NT2/D1 (cell line): ENCODE measurements at regions not wholly inside any gene's neighbourhood (a gene's known extent, or its start where the extent isn't known, plus 50 kb on each side); places are given as distances from the start of the nearest gene placed in this dataset.
A peak's percentile ranks its signal among the peaks of the same experiment; 100 is the strongest.

ENCODE experiments used
- DNase-seq: peaks from one replicate; pipeline ENCODE4 v3.0.0-alpha.2; 2011; ENCODE audit warnings: low read depth, low spot score
- H3K27me3 ChIP-seq: 2 replicates; pipeline ENCODE4 v1.6.0; 2011; ENCODE audit warnings: mild to moderate bottlenecking; ENCODE audit not compliant: insufficient read length, insufficient read depth
- H3K36me3 ChIP-seq: 2 replicates; pipeline ENCODE4 v1.6.1; 2011; ENCODE audit warnings: mild to moderate bottlenecking, low read length, mixed read lengths; ENCODE audit not compliant: insufficient read depth, insufficient read length
- H3K4me1 ChIP-seq: 2 replicates; pipeline ENCODE4 v1.5.1; 2011; ENCODE audit not compliant: insufficient read depth, insufficient read length
- H3K4me3 ChIP-seq: 2 replicates; pipeline ENCODE4 v1.5.1; 2011; ENCODE audit warnings: low read depth; ENCODE audit not compliant: insufficient read length
- H3K9ac ChIP-seq: 2 replicates; pipeline ENCODE4 v1.6.0; 2011; ENCODE audit warnings: low read depth; ENCODE audit not compliant: insufficient read length
- H3K9me3 ChIP-seq: 2 replicates; pipeline ENCODE4 v1.5.1; 2011; ENCODE audit warnings: mild to moderate bottlenecking, low read length; ENCODE audit not compliant: insufficient read depth
- SUZ12 ChIP-seq: IDR thresholded peaks from 2 replicates; pipeline ENCODE4 v1.6.1; 2011; ENCODE audit not compliant: insufficient read length, insufficient read depth; ENCODE audit errors: extremely low read depth
- YY1 ChIP-seq: IDR thresholded peaks from 2 replicates; pipeline ENCODE4 v1.6.1; 2011; ENCODE audit not compliant: insufficient read length, insufficient read depth
- ZNF274 ChIP-seq: IDR thresholded peaks from 2 replicates; pipeline ENCODE4 v1.6.1; 2011; ENCODE audit warnings: mild to moderate bottlenecking, low read depth, low read length

DNA sequence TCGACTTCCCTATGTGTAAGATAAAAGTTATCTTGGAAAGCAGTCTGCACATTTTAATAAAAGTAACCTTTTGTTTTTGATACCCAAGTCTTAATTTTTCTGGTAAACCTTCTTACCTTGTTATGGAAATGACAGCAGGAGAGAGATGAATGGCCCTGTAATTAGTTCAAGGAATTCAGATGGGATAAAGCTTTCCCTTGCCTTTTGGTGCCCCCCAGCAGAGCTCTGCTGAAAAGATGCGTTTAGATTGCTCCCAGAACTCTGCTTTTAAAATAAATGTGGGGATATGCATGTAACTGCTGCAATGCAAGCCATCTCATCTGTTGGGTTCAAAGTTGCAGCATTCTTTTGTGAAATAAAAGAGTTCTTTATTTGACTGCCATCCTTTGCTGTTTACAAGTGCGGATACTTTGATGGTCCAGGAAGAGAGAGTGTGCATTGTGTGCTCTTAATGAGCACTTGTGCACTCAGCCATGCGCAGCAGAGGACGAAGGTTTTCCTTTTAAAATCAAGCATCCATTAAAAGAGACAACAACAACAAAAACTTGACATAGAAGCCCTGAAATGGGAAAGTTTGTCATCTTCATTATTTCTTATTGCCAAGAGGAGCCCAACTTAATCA, 176.7 kb upstream of the ST6GAL2 start:
- Histone ChIP-seq H3K4me3 (no peak overlapping the region), H3K27me3 (no peaks in the 10 kb centered on the region), H3K36me3 (no peaks in the 10 kb centered on the region), H3K4me1 (peaks cover 2% of the 10 kb centered on the region), H3K9ac (no peak overlapping the region), H3K9me3 (no peaks in the 10 kb centered on the region)
- TF ChIP-seq SUZ12 (no peak), ZNF274 (no peak)
- DNase-seq: peak; percentile 13

- H3K4me3 ChIP-seq: no peak overlapping the region
- no peak overlapping the region for H3K9ac ChIP-seq
- TF ChIP-seq ZNF274 (no peak), SUZ12 (no peak), YY1 (no peak)
- H3K27me3 ChIP-seq: no peaks in the 10 kb centered on the region
- no peaks in the 10 kb centered on the region for H3K36me3 ChIP-seq
- H3K9me3 ChIP-seq: no peaks in the 10 kb centered on the region
- H3K4me1 ChIP-seq: peaks cover 2% of the 10 kb centered on the region
- DNase-seq: no peak
Observed at GRCh38 chr2:107063228-107063627, 177.3 kb upstream of the ST6GAL2 start.

DNA sequence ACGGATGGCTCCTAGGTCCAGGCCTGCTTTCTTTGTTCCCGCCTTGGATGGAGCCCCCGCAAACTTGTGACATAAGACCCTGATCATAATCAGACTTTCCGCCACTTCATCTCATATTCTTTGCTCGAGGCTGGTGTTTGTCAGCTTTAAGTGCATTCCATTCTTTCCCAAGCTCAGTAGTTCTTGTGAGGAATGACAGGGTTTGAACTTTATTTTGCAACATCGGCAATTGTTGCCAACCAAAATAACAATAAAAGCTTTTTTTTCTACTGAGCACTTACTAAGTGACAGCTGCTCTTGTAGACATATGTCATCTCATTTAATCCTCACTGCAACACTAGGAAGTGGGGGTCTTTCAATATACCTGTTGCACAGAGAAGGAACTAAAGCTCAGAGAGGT, 178.8 kb upstream of the ST6GAL2 start:
- Histone ChIP-seq H3K4me3 (no peak overlapping the region), H3K27me3 (no peaks in the 10 kb centered on the region), H3K9me3 (no peaks in the 10 kb centered on the region), H3K4me1 (peaks cover 2% of the 10 kb centered on the region), H3K9ac (no peak overlapping the region), H3K36me3 (no peaks in the 10 kb centered on the region)
- TF ChIP-seq YY1 (no peak), SUZ12 (no peak), ZNF274 (no peak)
- DNase-seq: no peak

- H3K9ac ChIP-seq: no peak overlapping the region
- peaks cover 2% of the 10 kb centered on the region for H3K4me1 ChIP-seq
- no peaks in the 10 kb centered on the region for H3K9me3 ChIP-seq
- DNase-seq: no peak
- no peaks in the 10 kb centered on the region for H3K27me3 ChIP-seq
- TF ChIP-seq YY1 (no peak), SUZ12 (no peak), ZNF274 (no peak)
- H3K36me3 ChIP-seq: no peaks in the 10 kb centered on the region
- H3K4me3 ChIP-seq: no peak overlapping the region
Observed at GRCh38 chr2:107068069-107068916, 182.3 kb upstream of the ST6GAL2 start.

DNA sequence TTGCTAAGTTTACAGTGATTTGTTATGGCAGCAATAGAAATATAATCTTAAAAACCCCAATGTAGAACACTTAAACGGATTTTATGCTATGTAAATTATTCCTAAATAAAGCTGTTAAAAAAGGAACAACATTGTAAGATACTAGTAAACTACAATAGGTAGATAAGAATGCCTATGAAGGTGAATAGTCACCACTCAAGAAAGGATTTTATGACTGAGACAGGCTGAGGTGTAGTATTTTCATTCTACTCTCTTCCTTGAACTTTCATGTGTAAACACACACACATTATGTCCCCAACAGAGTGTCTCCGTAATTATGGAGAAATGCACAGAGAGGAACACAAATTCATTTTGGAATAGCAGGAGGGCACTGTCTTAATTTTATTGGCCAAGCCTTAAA, 183.9 kb upstream of the ST6GAL2 start:
- Histone ChIP-seq H3K4me3 (no peak overlapping the region), H3K4me1 (no peaks in the 10 kb centered on the region), H3K27me3 (no peaks in the 10 kb centered on the region), H3K36me3 (no peaks in the 10 kb centered on the region), H3K9me3 (no peaks in the 10 kb centered on the region), H3K9ac (no peak overlapping the region)
- TF ChIP-seq SUZ12 (no peak), YY1 (no peak), ZNF274 (no peak)
- DNase-seq: no peak

DNA sequence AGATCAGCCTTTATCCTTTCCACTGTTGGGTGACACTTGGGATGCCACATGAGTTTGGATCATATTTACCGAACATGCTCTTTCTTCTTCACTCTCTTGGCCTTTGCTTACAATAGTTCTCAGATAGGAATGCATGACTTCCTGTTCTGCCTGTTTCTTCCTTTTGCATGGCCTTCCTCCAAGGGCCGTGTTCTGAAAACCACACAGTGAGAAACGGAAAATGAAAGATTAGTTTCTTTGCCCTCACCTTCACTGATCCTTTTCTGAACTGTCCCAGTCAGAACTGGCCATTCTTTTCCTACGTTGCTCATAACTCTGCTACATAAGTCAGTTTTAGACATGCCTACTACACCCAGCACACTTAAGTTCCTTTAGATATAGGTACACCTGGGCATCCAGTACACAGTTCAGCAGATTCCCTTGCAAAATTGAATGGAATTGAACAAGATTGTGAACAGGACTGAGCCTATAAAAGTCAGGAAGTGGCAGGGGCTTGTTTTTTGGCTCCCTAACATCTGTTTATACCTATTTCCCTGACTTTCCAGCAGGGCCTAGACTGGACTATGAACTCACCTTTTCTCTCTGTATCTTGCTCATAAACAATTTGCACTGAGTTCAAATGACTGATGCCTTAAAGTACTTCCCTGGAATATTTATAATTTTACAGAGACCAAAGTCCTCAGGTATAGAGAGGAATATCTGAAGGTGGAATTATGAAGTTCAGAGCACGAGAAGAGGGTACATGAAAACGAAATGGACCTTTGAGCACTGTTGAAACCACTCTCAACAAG, 186.4 kb upstream of the ST6GAL2 start:
- TF ChIP-seq YY1 (no peak), ZNF274 (no peak), SUZ12 (no peak)
- H3K27me3 ChIP-seq: no peaks in the 10 kb centered on the region
- H3K4me3 ChIP-seq: no peak overlapping the region
- H3K9me3 ChIP-seq: no peaks in the 10 kb centered on the region
- H3K9ac ChIP-seq: no peak overlapping the region
- DNase-seq: no peak
- H3K36me3 ChIP-seq: no peaks in the 10 kb centered on the region
- H3K4me1 ChIP-seq: no peaks in the 10 kb centered on the region

DNA sequence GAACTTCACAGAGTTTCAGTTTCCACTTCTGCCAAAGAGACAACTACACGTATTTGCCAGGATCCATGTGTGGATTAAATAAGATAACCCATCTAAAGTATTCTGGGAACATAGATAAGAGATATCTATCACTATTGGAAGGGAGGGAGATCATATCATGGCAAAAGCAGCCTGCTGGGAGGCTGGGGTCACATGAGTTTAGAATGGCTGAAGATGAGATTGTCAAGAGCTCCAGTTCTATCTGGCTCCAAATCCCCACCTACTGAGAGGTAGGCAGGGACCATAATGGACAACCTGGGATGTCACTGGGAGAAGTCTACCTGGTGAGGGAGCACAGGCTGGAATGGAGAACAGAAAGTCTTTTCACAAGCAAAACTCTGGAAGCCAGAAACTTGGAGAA, 192.6 kb upstream of the ST6GAL2 start:
- H3K4me3 ChIP-seq: no peak overlapping the region
- no peaks in the 10 kb centered on the region for H3K9me3 ChIP-seq
- DNase-seq: no peak
- no peaks in the 10 kb centered on the region for H3K36me3 ChIP-seq
- no peaks in the 10 kb centered on the region for H3K27me3 ChIP-seq
- H3K4me1 ChIP-seq: no peaks in the 10 kb centered on the region
- no peak overlapping the region for H3K9ac ChIP-seq
- no peak for TF ChIP-seq YY1
- TF ChIP-seq SUZ12: no peak
- no peak for TF ChIP-seq ZNF274
